Kidney tubule cell (primary cell): ENCODE measurements at regions not wholly inside any gene's neighbourhood (a gene's known extent, or its start where the extent isn't known, plus 50 kb on each side); places are given as distances from the start of the nearest gene placed in this dataset.

Experiments used
- DNase-seq: peaks from one replicate; pipeline ENCODE4 v3.0.0-alpha.2; 2018; ENCODE audit warnings: low spot score

DNA sequence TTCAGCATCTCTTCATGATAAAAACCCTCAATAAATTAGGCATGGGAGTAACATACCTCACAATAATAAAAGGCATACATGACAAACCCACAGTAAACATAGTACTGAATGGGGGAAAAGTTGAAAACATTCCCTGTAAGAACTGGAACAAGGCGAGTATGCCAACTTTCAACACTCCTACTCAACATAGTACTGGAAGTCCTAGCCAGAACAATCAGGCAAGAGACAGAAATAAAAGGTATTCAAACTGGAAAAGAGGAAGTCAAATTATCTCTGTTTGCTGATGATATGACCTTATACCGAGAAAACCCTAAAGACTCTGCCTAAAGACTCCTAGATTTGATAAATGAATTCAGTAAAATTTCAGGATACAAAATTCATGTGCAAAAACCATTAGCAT, 167.6 kb downstream of the TMEM38B start:
- DNase-seq: no peak

DNA sequence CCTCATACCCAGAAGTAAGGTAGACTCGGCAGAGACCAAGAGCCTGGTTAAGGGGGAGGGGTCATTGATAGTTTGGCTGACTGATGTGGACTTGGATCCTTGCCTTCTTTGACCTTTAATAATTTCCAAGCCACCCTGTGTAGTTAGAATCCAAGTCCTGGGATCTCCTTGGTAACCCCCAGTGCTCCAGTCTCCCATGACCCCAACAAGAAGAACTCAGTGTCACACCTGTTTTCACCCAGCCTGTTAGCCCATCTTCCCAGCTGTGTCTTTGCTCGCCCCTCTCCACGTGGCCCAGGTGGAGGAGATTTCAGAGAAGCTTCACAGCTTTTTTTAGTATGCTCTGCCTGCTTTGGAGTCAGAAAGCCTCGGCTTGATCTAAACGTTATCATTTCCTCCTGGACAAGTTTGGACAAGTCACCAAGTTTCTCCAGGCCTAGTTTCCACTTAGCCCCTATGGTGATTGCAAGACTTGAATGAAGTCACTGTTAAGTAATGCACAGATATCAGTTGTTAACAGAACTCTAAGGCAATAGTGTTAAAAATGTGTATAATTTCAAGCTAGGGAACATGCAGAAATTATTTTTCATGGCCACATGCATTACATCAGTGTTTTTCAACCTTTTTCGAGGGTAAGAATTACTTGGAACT, 170.0 kb downstream of the TMEM38B start:
- DNase-seq: no peak

DNA sequence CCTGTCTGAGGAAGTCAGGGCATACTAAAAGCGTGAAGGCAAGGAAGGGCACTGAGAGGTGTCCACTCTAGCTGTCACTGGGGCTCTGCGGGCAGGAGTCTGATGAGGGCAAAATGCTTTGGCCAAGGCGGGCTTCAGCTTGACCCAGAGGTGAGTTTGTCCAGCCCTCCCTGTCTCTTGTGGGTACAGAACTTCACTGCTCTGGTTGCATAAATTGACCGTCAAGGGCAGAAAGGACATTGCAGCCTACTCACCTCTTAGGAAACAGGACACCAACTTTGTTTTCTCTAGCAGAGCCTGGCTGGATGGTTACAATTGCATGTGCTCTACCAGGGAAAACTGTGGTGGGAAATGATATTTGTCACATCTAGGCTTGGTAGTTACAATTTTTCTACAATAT, 170.9 kb downstream of the TMEM38B start:
- no peak for DNase-seq

DNA sequence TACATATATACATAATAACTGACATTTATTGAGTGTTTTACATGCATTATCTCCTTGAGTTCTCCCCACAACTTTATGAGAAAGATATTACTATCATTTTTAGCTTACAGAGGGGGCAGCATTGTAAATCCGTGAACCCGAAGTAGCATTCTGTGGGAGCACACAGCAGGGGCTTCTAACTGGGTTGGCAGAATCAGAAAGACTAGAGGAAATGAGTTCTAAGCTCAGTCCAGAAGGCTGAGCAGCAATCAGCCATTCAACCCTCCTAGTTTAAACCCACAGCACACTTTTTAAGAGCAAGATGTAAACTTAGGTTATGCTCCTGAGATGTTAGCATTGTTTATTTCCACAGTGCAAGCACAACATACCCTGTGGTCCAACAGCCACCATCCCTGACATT, 177.2 kb downstream of the TMEM38B start:
- DNase-seq: no peak

DNA sequence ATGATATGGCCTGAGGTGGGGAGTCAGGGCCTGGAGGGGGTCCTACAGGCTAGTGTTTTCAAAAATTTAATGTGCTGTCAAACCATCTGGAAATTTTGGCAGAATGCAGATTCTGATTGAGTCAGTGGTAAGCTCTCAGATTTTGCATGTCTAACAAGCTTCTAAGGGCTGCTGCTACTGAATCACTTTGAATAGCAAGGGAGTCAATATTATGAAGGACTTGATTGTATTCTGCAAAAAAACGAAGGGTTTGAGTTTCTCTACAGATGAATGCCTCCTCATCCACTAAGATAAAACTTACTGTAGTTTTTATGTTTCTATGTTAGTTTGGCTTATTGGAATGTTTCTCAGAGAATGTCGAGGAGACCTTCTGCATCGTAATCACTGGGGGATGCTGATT, 179.5 kb downstream of the TMEM38B start:
- DNase-seq: no peak

DNA sequence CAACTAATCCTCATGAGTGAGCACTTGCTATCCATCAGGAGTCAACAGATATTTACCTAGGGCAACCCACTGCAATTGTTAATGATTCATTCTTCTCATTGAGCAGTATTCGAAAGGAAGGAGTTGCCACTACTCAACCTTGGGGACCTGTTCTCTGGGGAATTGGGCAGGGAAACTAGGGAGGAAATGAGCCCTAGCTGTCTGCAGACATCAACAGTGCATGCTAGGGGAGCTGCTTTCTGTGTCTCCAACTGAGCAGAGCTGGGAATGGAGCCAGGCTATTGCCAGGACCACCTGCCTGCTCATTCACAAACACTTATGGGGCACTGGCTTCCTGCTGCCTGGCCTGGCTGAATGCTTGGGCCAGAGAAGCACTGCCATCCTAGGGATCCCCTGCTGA, 183.4 kb downstream of the TMEM38B start:
- peak; percentile 56 for DNase-seq

DNA sequence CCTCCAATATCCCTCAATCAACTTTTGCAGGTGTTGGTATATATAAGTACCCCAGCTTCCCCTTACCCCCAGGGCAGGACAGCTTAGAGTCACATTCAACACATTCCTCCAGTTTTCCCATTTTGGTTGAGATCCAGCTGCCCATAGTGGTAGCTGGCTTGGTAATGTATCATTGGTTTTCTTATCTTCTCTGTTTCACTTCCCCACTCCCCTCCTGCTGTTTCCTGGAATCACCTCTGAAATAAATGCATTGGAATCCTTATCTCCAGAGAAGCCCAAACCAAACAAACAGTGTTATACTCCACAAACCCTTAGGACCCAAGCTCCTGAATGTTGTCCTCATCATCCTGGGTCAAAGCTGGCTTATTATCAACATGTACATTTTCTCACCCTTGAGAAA, 184.8 kb downstream of the TMEM38B start:
- no peak for DNase-seq

DNA sequence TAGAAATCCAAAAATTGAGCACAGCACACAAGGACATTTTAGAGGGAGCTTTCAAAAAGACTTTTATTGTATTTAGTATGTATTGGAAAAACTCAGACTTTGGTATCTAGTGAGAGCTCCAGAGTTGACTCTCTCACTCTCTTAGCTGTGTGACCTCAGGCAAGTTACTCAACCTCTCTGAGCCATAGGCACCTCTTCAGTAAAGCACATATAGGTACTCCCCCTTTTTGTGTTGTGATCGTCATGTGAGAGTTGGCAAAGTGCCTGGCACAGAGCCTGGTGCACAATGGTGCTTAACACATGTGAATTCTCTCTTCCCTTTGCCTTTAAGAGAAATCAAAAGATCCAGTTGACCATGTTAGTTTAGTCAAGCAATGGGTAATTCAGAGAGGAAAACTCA, 186.2 kb downstream of the TMEM38B start:
- DNase-seq: no peak

DNA sequence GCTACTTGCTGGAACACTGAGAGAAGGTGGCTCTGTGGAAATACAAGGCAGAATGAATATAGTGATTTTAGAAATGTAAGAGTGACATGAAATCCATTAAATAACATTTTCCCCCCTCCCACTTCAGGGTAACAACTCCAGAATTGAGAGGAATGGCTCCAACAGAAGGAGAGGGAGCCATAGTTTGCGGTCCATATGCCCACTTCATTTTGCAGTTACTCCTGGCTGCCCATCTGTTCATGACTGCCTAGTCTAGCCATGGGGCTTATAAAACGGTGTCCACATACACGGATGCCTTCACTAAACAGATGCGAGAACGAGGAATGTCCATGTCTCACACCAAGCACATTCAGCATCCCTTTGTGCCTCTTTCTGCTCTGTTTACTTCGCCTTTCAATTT, 186.7 kb downstream of the TMEM38B start:
- no peak for DNase-seq

DNA sequence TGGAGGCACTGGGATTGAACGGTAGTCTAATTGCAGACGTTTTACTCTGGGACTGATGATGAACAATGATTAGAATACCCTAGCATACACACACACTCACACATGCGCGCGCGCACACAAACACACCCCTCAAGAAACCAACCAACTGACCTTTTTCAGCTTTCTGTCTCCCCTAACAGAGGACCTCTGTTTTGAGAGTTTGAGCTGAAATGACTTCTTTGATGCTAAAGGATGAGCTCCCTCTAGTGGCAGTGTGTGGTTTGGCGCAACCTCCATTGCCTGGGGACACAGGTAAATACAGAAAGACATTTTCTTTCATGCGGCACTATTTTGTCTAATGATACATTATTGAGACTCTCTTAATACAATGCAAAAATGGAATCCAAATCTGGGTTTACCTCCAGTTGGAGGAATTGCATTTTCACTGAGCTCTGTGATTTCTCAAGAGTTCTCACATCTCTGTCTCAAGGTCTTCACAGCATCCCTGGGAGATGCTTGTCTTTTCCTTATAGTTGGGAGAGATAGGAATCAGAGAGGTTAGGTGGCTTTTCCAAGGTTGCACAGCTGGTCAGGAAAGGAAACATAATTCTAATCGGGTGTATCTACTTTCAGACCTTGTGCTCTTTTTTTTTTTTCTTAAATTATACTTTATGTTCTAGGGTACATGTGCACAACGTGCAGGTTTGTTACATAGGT, 187.5 kb downstream of the TMEM38B start:
- DNase-seq: peak; percentile 66

DNA sequence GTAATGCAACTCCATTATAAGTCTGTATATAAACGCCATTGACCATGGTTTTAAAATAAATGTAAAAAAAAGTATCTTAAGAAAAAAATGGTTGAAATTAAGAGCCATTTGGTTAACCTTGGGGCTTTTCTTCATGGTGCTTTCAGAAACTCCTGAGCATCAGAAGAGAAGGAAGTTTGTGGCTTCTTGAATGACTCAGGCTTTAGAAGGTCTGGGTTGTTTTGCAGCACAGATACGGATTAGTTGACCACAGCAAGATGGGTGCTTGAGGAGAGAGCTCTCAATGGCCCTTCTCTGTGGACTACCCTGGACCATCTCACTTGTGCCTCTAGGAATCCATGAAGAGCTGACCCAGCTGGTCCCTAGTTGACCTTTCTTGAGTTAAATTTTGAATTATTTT, 189.5 kb downstream of the TMEM38B start:
- DNase-seq: no peak

DNA sequence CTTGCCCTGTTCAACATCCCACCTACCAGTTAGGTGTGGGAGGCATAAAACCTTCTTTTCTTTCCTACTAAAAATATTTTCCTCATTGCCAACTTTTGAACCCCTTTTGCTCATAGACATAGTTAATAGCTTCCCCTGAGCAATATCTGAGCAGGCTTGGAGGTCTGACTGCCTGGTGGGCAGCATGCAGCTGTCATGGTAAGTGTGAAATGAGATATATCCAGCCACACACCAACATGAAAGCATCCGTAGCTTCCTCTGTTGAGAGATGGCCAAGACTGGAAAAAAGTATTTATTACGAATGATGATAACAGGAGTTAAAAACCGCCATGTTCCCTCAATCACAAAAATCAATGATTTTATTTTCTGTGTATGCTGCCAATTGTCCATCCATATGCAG, 190.1 kb downstream of the TMEM38B start:
- no peak for DNase-seq

DNA sequence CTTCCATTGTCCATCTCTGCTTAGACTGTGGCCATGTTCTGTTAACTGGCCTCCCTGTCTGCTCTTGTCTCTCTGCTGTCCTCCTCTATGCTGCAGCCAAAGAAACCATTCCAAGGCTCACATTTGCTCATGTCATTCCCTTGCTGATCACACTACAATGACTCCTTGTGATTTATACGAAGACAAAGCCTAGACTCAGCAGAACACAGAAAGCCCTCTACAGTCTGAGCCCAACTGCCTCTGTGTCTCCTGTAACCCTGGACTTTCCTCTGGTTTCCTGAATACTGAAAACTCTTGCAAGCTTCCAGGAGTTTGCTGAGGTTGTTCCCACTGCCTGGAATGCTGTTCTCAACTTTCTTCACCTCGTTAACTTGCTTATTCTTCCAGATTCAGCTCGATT, 191.8 kb downstream of the TMEM38B start:
- DNase-seq: no peak

DNA sequence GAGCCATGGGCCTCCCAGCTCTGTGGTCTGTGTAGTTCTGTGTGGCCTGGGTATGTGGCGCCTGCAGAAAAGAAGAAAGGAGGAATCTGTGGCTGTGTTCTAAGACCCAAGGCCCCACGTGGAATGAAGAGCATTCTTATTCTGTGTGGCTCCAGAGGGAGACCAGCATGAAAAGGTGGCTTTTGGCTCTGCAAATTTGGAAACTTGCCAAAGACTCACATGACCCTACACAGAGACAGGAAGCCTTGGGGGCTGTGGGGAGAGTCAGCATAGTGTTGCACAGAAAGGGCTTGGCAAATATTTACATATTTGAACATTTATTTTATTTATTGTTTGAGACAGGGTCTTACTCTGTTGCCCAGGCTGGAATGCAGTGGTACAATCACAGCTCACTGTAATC, 193.3 kb downstream of the TMEM38B start:
- DNase-seq: no peak

DNA sequence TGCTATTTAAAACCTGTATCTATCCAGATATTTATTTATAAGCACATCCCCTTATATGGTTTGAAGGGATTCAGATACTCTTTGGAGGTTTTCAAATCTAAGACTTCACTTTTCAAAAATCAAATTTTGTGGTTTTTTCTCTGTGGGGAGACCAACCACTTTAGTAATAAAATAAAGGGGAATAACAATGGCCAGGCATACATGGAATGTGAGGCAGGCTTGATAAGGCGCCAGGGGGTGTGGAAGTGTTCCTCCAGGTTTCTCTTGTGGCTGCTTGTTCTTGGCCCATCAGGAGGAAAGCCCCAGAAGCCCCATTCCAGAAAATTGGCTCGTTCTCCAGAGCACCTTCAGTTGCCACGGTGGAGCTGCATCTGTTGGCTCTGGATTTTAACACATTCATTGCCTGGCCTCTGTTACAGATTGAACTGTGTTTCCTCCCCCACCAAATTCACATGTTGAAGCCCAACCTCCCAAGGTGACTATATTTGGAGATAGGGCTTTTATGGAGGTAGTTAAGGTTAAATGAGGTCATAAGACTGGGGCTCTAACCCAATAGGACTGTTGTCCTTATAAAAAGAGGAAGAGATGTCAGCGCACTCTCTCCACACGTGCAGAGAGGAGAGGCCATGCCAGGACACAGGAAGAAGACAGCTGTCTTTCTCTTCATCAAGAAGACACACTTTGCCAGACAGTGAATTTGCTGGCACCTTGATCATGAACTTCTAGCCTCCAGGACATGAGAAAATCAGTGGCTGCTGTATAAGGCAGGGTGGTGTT, 195.9 kb downstream of the TMEM38B start:
- no peak for DNase-seq

DNA sequence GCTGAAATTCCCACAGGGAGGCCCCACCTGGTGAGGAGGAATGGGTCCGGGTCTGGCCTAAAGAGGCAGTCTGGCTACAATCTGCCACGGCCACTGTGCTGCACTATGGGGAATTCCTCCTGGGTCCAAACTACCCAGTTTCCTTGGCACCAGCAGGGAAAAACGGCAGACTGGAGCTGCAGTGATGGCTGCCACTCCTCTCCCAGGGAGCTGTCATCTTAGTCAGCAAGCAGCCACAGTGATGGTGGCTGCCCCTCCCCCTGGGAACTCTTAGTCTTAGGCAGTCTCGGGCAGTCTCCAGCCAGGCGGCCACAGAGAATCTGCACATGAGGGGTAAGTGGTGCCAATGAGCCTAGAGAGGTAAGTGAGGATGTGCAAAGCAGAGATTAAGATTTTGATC, 205.8 kb downstream of the TMEM38B start:
- peak; percentile 17 for DNase-seq

DNA sequence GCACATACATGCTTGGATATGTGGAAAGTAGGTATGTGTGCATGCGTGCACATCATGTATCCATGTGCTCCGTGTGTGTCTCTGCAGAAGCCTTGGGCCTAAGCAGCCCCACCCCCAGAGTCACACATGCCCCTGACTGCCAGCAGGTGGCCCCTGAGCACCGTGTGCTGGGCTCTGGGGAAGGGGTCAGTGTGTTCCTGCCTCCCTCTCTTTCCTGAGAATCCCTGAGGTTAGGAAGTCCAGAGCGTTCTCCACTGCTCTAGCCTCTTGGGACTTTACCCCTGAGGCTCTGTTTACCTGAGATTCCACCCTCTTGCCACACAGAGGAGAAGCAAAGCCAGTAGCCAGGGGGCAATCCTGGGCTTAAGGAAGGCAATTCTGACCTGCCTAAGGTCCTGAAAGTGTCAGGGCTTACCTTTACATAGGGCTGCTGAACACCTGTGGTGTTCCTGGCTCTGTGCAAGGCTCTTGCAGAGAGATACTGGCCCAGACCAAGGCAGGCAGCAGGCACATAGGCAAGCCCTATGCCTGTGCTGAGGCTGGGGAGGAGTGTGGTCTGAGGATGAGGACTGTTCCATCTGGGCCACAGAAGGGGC, 207.3 kb downstream of the TMEM38B start:
- DNase-seq: peak; percentile 67

DNA sequence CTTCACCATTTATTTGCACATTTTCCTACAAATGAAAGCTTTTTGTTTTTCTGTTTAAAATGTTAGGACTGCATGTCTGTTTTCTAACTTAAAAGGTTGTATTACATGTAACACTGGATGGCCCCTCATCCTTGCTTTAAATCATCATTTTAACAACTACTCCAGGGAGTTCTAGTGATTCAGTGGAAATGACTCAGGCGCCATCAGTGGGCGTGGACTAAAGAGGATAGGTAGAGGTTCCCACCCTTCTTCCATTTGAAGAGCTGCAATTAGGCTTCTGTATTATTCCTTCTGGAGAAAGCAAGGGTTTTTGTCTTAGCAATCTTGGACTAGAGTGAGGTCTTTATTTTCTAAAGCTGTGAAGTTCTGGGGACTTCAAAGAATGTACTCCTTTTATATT, 213.7 kb downstream of the TMEM38B start:
- DNase-seq: peak; percentile 35

DNA sequence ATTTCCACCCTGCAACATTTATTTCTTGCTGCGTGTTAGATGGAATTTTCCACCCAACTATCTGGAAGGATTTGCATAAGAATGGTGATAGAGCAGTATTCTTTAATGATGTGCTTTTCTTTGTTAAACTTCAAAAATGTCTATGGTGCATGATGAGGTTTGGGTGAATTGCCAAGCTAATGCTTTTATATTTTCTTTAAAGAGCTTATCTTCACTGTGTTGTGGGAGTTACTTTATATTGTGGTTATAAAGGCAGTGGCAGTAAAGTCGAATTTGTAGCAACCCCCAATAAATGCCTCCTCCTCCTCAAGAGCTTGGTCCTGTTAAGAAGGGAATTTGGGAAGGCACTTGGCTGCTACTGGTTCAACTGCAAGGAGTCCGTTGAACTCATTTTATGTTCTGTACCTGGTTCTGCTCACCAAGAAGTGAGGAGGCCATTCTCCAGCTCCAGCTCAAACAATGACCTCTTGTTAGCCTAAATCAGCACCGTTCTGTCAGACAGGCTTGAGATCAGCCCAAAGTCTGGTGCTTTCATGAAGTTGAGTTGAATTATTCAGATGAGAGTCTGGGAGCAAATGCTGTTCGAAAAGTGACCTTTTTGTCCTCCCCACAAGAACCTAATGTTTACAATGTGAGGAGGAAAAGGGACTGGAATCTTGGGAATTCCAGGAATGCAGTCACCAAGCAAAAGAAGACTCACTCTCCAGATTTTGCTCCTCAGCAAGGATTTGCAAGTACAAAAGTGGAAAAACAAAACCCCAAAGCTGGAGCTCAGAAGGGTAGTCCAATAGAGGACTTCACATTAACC, 217.0 kb downstream of the TMEM38B start:
- DNase-seq: peak; percentile 67

DNA sequence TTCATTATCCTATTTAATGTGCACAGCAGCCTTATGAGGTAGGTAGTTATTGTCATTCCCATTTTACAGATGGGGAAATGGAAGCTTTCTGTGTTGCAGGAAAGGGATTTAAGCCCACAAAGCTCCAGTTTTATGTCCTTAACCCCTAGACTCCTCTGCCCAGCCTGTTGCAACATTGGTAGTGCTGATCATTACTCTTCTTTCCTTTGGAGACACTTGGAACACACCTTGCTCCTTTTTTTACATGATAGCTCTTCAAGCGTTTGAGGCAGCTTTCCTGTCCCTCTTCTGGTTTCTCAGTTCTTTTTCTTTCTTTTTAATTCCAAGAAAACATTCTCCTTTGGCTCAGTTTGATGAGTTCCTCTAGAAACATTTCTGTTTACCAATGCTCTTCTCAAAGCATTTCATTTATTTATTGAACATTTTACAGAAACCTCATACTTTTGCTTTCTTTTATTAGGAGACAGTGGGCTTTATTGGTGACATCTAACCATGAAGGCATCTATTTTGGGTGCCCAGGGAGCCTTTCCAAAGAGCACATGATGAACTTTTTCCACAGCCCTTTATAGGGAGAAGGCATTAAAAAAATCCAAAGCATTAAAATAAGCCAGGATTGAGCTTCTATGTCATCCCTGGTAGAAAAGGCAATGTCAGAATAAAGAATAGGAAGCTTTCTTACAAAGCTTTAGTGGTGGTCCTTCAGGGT, 218.0 kb downstream of the TMEM38B start:
- DNase-seq: no peak

DNA sequence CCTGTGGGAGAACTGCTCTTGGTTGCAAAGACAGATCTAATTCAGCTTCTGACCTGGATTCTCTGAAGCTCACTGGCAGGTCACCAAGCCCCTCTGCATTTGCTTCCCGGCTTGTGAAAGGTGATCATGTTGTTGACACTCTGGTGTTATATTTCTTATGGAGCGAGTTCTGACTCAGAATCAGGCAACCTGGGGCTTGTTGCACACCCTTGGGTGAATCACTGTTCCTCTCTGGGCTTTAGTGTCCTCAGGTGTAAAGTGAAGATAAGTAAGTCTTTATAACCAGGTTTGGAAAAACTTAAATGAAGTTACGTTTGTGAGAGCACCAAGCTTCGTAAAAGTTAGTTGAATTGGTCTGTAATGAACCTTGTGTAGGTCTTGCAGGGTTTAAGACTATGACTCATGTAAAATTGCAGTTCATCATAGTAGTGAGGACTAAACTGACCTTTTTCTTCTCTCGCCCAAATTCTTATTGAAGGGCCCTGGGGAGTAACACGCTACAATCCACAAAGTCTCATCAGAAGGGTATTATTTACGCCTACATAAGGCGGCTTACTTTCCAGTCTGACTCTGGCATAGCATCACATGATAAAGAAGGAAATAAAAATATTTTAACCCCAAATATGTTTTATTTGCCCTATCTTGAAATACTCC, 218.6 kb downstream of the TMEM38B start:
- peak; percentile 64 for DNase-seq
